ENCODE measurements at regions not wholly inside any gene's neighbourhood (a gene's known extent, or its start where the extent isn't known, plus 50 kb on each side); places are given as distances from the start of the nearest gene placed in this dataset.

DNA sequence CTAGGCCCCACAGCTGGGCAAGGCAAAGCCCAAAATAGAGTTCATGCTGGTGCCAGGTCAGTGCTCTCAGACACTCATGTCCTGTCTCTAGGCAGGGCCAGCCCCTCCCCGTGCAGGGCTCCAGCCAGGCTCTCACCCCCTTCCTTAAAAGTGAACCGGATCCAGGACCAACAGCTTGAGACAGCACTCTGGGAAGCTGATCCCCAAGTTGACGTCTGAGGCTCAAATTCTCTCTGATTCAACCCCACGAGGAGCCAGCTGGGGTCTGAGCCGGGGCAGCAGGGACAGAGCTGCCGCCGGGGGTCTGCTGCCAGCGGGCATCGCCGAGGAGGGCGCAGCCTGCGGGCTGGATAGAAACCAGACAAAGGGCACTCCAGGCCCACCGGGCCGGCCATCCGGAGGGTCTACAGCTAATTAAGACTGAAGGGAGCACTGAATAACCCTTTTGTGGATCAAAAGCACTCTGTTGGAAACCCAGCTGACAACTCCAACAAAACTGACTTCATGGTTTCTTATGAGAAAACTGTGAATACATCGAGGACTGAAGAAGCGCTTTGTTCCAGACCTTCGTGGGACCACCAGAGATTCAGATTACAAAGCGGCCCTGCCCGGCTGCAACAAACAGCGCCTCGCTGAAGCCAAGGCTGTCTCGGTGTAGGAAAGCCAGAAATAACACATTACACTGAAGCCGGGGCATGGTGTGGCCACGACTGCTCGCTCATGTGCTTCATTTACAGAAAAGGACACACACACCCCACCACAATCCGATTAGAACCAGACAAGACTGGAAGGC, 95.8 kb downstream of the PSMG1 start:
- no peaks in the 10 kb centered on the region for H3K9me3 ChIP-seq (ENCODE audit: control insufficient read depth in 4 of 4, low read length in 3 of 4)
- no peaks in the 10 kb centered on the region for H3K36me3 ChIP-seq (ENCODE audit: control insufficient read depth in 4 of 4, insufficient read depth in 3 of 4, low read depth in 1 of 4, low read length in 3 of 4)
- no peak for DNase-seq (ENCODE audit: low spot score)
- H3K4me1 ChIP-seq (ENCODE audit: control insufficient read depth in 4 of 4, insufficient read depth in 4 of 4, low read length in 3 of 4): peaks cover 0 to 5% (median 3%) of the 10 kb centered on the region in 4 donors
- no peak overlapping the region for H3K27ac ChIP-seq (ENCODE audit: low read depth in 1 of 2, low read length in 2 of 2)
- H3K27me3 ChIP-seq (ENCODE audit: control insufficient read depth in 4 of 4, insufficient read depth in 4 of 4, low read length in 3 of 4): no peaks in the 10 kb centered on the region
- H3K9ac ChIP-seq (ENCODE audit: low read depth in 1 of 2, low read length in 2 of 2): no peak overlapping the region
- no peak overlapping the region for H3K4me3 ChIP-seq (ENCODE audit: low read depth in 1 of 3, low read length in 3 of 3)
- TF ChIP-seq GABPA (IDR thresholded peaks at IDR 0.05 in 1 of 2, conservative IDR thresholded peaks at IDR 0.05 in 1 of 2) (no peak), RXRA (IDR thresholded peaks at IDR 0.05) (no peak), HNF4A (conservative IDR thresholded peaks at IDR 0.05) (no peak)
- WGBS: 92% methylated on average over 27 of the region's 27 CpGs

DNA sequence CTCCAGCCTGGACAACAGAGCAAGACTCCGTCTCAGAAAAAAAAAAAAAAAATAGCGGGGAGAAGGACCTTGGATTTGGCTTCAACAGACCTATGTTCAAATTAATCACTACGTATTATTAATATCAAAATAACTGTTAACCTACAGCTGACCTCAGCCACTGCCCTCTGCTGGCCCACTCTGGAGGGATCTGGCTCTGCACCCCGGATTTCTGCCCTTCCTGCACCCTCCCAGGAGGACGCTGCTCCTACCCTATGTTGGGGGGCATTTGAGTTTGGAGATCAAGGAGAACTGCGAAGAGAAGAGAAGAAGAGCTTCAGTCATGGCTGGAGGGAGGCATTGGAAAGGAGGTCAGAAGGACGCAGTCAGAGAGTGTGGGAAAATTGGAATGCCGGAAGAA, 96.7 kb downstream of the PSMG1 start:
- peaks cover 0 to 5% (median 3%) of the 10 kb centered on the region in 4 donors for H3K4me1 ChIP-seq (ENCODE audit: control insufficient read depth in 4 of 4, insufficient read depth in 4 of 4, low read length in 3 of 4)
- no peak overlapping the region for H3K9ac ChIP-seq (ENCODE audit: low read depth in 1 of 2, low read length in 2 of 2)
- H3K9me3 ChIP-seq (ENCODE audit: control insufficient read depth in 4 of 4, low read length in 3 of 4): no peaks in the 10 kb centered on the region
- DNase-seq (ENCODE audit: low spot score): no peak
- H3K27ac ChIP-seq (ENCODE audit: low read depth in 1 of 2, low read length in 2 of 2): no peak overlapping the region
- H3K4me3 ChIP-seq (ENCODE audit: low read depth in 1 of 3, low read length in 3 of 3): no peak overlapping the region
- 89% methylated on average over 8 of the region's 8 CpGs for WGBS
- TF ChIP-seq GABPA (IDR thresholded peaks at IDR 0.05 in 1 of 2, conservative IDR thresholded peaks at IDR 0.05 in 1 of 2): no peak
- no peak for TF ChIP-seq REST (IDR thresholded peaks at IDR 0.05)
- no peak for TF ChIP-seq YY1 (IDR thresholded peaks at IDR 0.05)
- peak in 1 of 2 donors; percentile 18 for TF ChIP-seq RAD21 (IDR thresholded peaks at IDR 0.05)
- TF ChIP-seq, protein P1, sequence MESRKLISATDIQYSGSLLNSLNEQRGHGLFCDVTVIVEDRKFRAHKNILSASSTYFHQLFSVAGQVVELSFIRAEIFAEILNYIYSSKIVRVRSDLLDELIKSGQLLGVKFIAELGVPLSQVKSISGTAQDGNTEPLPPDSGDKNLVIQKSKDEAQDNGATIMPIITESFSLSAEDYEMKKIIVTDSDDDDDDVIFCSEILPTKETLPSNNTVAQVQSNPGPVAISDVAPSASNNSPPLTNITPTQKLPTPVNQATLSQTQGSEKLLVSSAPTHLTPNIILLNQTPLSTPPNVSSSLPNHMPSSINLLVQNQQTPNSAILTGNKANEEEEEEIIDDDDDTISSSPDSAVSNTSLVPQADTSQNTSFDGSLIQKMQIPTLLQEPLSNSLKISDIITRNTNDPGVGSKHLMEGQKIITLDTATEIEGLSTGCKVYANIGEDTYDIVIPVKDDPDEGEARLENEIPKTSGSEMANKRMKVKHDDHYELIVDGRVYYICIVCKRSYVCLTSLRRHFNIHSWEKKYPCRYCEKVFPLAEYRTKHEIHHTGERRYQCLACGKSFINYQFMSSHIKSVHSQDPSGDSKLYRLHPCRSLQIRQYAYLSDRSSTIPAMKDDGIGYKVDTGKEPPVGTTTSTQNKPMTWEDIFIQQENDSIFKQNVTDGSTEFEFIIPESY (IDR thresholded peaks at IDR 0.05): no peak
- TF ChIP-seq CTCF (IDR thresholded peaks at IDR 0.05; ENCODE audit: low read depth, low read length, missing input control): no peak
- no peak for TF ChIP-seq RXRA (IDR thresholded peaks at IDR 0.05)
- TF ChIP-seq TAF1 (conservative IDR thresholded peaks at IDR 0.05): no peak
- H3K27me3 ChIP-seq (ENCODE audit: control insufficient read depth in 4 of 4, insufficient read depth in 4 of 4, low read length in 3 of 4): no peaks in the 10 kb centered on the region
- no peaks in the 10 kb centered on the region for H3K36me3 ChIP-seq (ENCODE audit: control insufficient read depth in 4 of 4, insufficient read depth in 3 of 4, low read depth in 1 of 4, low read length in 3 of 4)
